GM21360 (cell line): ENCODE measurements at regions not wholly inside any gene's neighbourhood (a gene's known extent, or its start where the extent isn't known, plus 50 kb on each side); places are given as distances from the start of the nearest gene placed in this dataset.
A peak's percentile ranks its signal among the peaks of the same experiment; 100 is the strongest.

ENCODE experiments used
- ATAC-seq: cut with Tn5 transposase; IDR thresholded peaks from one replicate; pipeline ENCODE4 v1.9.1; 2021; ENCODE audit warnings: mild to moderate bottlenecking, moderate library complexity; ENCODE audit not compliant: unreplicated experiment

- no peak for ATAC-seq
These were observed 344.6 kb downstream of the UBE3D start for GRCh38 chr6:82720992-82721391.

GRCh38 chr6:82735790-82736189 lies 329.9 kb downstream of the UBE3D start:
- ATAC-seq = no peak

- no peak for ATAC-seq
These were observed 327.7 kb downstream of the UBE3D start for GRCh38 chr6:82737965-82738364.

GRCh38 chr6:82738773-82739172 lies 326.9 kb downstream of the UBE3D start:
- no peak for ATAC-seq

- no peak for ATAC-seq
These were observed 326.3 kb downstream of the UBE3D start for GRCh38 chr6:82739303-82739702.

- no peak for ATAC-seq
These were observed 325.6 kb downstream of the UBE3D start for GRCh38 chr6:82740072-82740471.

- no peak for ATAC-seq
These were observed 324.2 kb downstream of the UBE3D start for GRCh38 chr6:82741325-82741995.

- no peak for ATAC-seq
These were observed 323.6 kb downstream of the UBE3D start for GRCh38 chr6:82741996-82742385.

GRCh38 chr6:82744286-82745015 lies 321.2 kb downstream of the UBE3D start:
- no peak for ATAC-seq

GRCh38 chr6:82750556-82750955 lies 315.1 kb downstream of the UBE3D start:
- no peak for ATAC-seq

- no peak for ATAC-seq
These were observed 313.9 kb downstream of the UBE3D start for GRCh38 chr6:82751718-82752117.

GRCh38 chr6:82761674-82762345 lies 303.8 kb downstream of the UBE3D start:
- peak; percentile 64 for ATAC-seq

- no peak for ATAC-seq
These were observed 299.2 kb downstream of the UBE3D start for GRCh38 chr6:82766476-82766875.

GRCh38 chr6:82767037-82767436 lies 298.6 kb downstream of the UBE3D start:
- no peak for ATAC-seq

- ATAC-seq = no peak
These were observed 298.2 kb downstream of the UBE3D start for GRCh38 chr6:82767447-82767846.

GRCh38 chr6:82772851-82773717 lies 292.6 kb downstream of the UBE3D start:
- ATAC-seq = no peak

- ATAC-seq = no peak
These were observed 290.3 kb downstream of the UBE3D start for GRCh38 chr6:82775361-82775760.

GRCh38 chr6:82775981-82776380 lies 289.7 kb downstream of the UBE3D start:
- no peak for ATAC-seq

- ATAC-seq = no peak
These were observed 286.6 kb downstream of the UBE3D start for GRCh38 chr6:82779041-82779440.

GRCh38 chr6:82780334-82780733 lies 285.3 kb downstream of the UBE3D start:
- no peak for ATAC-seq

GRCh38 chr6:82781620-82782204 lies 283.9 kb downstream of the UBE3D start:
- no peak for ATAC-seq
